Kidney (tissue), 13 donors: ENCODE measurements at regions not wholly inside any gene's neighbourhood (a gene's known extent, or its start where the extent isn't known, plus 50 kb on each side); places are given as distances from the start of the nearest gene placed in this dataset.

ENCODE experiments used
- DNase-seq, 5 donors: peaks; one replicate each; pipeline ENCODE4 v3.0.0-alpha.2; 2013 to 2020
- FAIRE-seq: peaks from 2 replicates; lab custom pipeline; 2012; peaks lifted over from hg19 to GRCh38; lab: Jason Lieb, UNC
- H3K27ac ChIP-seq, 2 donors: one replicate each; pipeline ENCODE4 v1.7.0; 2013; ENCODE audit warnings: low read depth in 2 of 2, low read length in 2 of 2, inconsistent platforms in 1 of 2
- H3K27me3 ChIP-seq: one replicate; pipeline ENCODE4 v1.7.1; 2013; ENCODE audit warnings: low read length, inconsistent platforms; ENCODE audit not compliant: control insufficient read depth, insufficient read depth
- H3K36me3 ChIP-seq, 3 donors: one replicate each; pipeline versions ENCODE4 v1.7.0 to v1.7.1; 2013; ENCODE audit warnings: low read length in 3 of 3, control low read depth in 1 of 3, inconsistent platforms in 1 of 3; ENCODE audit not compliant: insufficient read depth in 3 of 3, control insufficient read depth in 2 of 3
- H3K4me1 ChIP-seq, 3 donors: one replicate each; pipeline versions ENCODE4 v1.7.0 to v1.7.1; 2013; ENCODE audit warnings: low read length in 3 of 3, inconsistent platforms in 1 of 3, low read depth in 1 of 3; ENCODE audit not compliant: control insufficient read depth in 2 of 3, insufficient read depth in 2 of 3
- H3K4me3 ChIP-seq, 3 donors: one replicate each; pipeline versions ENCODE4 v1.7.0 to v1.8.1; 2013; ENCODE audit warnings: low read length in 3 of 3, control low read depth in 1 of 3, inconsistent platforms in 1 of 3
- H3K9ac ChIP-seq, 3 donors: one replicate each; pipeline versions ENCODE4 v1.7.0 to v1.7.1; 2013; ENCODE audit warnings: low read length in 3 of 3, control low read depth in 1 of 3, inconsistent platforms in 1 of 3
- H3K9me3 ChIP-seq, 3 donors: one replicate each; pipeline versions ENCODE4 v1.7.0 to v1.7.1; 2013; ENCODE audit warnings: low read length in 3 of 3, control low read depth in 1 of 3, inconsistent platforms in 1 of 3; ENCODE audit not compliant: control insufficient read depth in 2 of 3, insufficient read depth in 1 of 3
- CTCF ChIP-seq: IDR thresholded peaks from 3 replicates; pipeline ENCODE4 v1.5.1; 2012; ENCODE audit warnings: mild to moderate bottlenecking, moderate library complexity, borderline replicate concordance; ENCODE audit not compliant: insufficient read depth; ENCODE audit errors: extremely low read depth
- intact Hi-C: fragments of 100-400 bp; cut with DNase I; formaldehyde crosslinking; loops from one replicate; pipeline ENCODE4 v1.11.1; 2022
- donor health status: control.
- donor health status: control.
- donor health status: control.
- donor health status: control.
- donor health status: control.
- donor health status: DM: yes; HTN: yes; CAD: no.
- donor health status: Normal renal cell carcinoma (clear cell type).

GRCh38 chr6:84280639-84281038, 53.2 kb upstream of the CEP162 start:
- no peak for FAIRE-seq

GRCh38 chr6:84280030-84280429, 52.6 kb upstream of the CEP162 start:
- Histone ChIP-seq H3K4me1 (no peaks in the 10 kb centered on the region), H3K27ac (no peak overlapping the region), H3K9ac (no peak overlapping the region), H3K9me3 (no peaks in the 10 kb centered on the region), H3K4me3 (no peak overlapping the region), H3K27me3 (no peaks in the 10 kb centered on the region), H3K36me3 (no peaks in the 10 kb centered on the region)
- intact Hi-C loops: no loop called here
- no peak for TF ChIP-seq CTCF
- FAIRE-seq (no peak), DNase-seq (no peak)

More at GRCh38 chr6:84280639-84281038, 53.2 kb upstream of the CEP162 start:
- DNase-seq: no peak
- Histone ChIP-seq H3K27me3 (no peaks in the 10 kb centered on the region), H3K27ac (no peak overlapping the region), H3K9ac (no peak overlapping the region), H3K4me3 (no peak overlapping the region), H3K4me1 (no peaks in the 10 kb centered on the region), H3K9me3 (no peaks in the 10 kb centered on the region), H3K36me3 (no peaks in the 10 kb centered on the region)
- no peak for TF ChIP-seq CTCF
- intact Hi-C loops: no loop called here

GRCh38 chr6:84278321-84278998, 51.0 kb upstream of the CEP162 start:
- H3K9ac ChIP-seq: no peak overlapping the region
- H3K27ac ChIP-seq: no peak overlapping the region
- intact Hi-C loops: no loop called here
- no peaks in the 10 kb centered on the region for H3K36me3 ChIP-seq
- H3K4me1 ChIP-seq: no peaks in the 10 kb centered on the region
- H3K9me3 ChIP-seq: no peaks in the 10 kb centered on the region
- DNase-seq (peak in 3 of 5 donors; percentile 18 to 46 (median 44)), FAIRE-seq (no peak)
- no peaks in the 10 kb centered on the region for H3K27me3 ChIP-seq
- no peak for TF ChIP-seq CTCF
- H3K4me3 ChIP-seq: no peak overlapping the region
